Central memory CD8-positive, alpha-beta T cell (primary cell): ENCODE measurements at regions not wholly inside any gene's neighbourhood (a gene's known extent, or its start where the extent isn't known, plus 50 kb on each side); places are given as distances from the start of the nearest gene placed in this dataset.
A peak's percentile ranks its signal among the peaks of the same experiment; 100 is the strongest.

Experiments used
- ATAC-seq: fragments of 150-1000 bp; cut with Tn5 transposase; replicated peaks from 2 replicates; pipeline ENCODE4 v1.10.0; 2022; ENCODE audit warnings: mild to moderate bottlenecking, moderate FRiP score, moderate number of reproducible peaks; ENCODE audit not compliant: poor library complexity, severe bottlenecking; ENCODE audit errors: extremely low read depth
- DNase-seq, 2 donors: peaks; one replicate each; pipeline ENCODE4 v3.0.0; 2021; ENCODE audit warnings: low spot score in 2 of 2
- H3K27ac Mint-ChIP-seq: one replicate; pipeline ENCODE4 v1.8.0; 2022; ENCODE audit warnings: low read depth, mild to moderate bottlenecking, moderate library complexity, mixed read lengths
- H3K27me3 Mint-ChIP-seq: one replicate; pipeline ENCODE4 v1.8.0; 2022; ENCODE audit warnings: mixed read lengths
- H3K36me3 Mint-ChIP-seq: one replicate; pipeline ENCODE4 v1.8.0; 2022; ENCODE audit warnings: mild to moderate bottlenecking, moderate library complexity, mixed read lengths; ENCODE audit not compliant: insufficient read depth
- H3K4me1 Mint-ChIP-seq: one replicate; pipeline ENCODE4 v1.8.0; 2022; ENCODE audit warnings: mixed read lengths
- H3K4me3 Mint-ChIP-seq: one replicate; pipeline ENCODE4 v1.8.0; 2022; ENCODE audit warnings: mild to moderate bottlenecking, moderate library complexity, mixed read lengths
- H3K9me3 Mint-ChIP-seq: one replicate; pipeline ENCODE4 v1.8.0; 2022; ENCODE audit warnings: mixed read lengths

GRCh38 chr11:134647066-134647743, 235.2 kb upstream of the B3GAT1 start:
- Mint-ChIP-seq H3K27me3 (peaks cover 56% of the 10 kb centered on the region), H3K9me3 (no peaks in the 10 kb centered on the region), H3K27ac (no peak overlapping the region), H3K4me1 (no peaks in the 10 kb centered on the region), H3K36me3 (no peaks in the 10 kb centered on the region), H3K4me3 (no peak overlapping the region)
- DNase-seq (no peak), ATAC-seq (no peak)

- DNase-seq, result no peak
- Mint-ChIP-seq H3K36me3 (no peaks in the 10 kb centered on the region), H3K4me3 (no peak overlapping the region), H3K9me3 (no peaks in the 10 kb centered on the region), H3K27me3 (peaks cover 56% of the 10 kb centered on the region), H3K4me1 (no peaks in the 10 kb centered on the region), H3K27ac (no peak overlapping the region)
- ATAC-seq, result no peak
Observed at GRCh38 chr11:134646561-134646960, 234.5 kb upstream of the B3GAT1 start.

DNA sequence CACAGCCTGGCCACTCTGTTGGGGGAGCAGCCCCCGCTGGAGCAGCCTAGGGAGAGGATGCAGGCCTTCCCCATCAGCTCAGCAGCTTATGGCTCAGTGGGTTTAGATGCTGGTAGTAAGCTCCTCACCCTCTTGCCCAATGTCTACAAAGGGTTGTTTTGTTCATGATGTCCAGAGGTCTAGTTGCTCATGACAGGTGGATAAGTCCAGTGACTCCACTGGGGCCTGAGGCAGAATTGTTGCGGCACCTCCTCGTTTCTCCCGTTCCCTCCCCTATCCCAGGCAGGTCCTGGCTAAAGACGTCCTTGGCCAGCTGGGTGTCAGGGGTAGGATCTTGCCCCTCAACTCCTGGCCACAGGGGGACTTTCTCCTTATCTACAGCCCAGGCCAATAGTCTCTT, 233.5 kb upstream of the B3GAT1 start:
- Mint-ChIP-seq H3K36me3 (no peaks in the 10 kb centered on the region), H3K9me3 (no peaks in the 10 kb centered on the region), H3K27me3 (peaks cover 61% of the 10 kb centered on the region), H3K4me1 (no peaks in the 10 kb centered on the region), H3K4me3 (no peak overlapping the region), H3K27ac (no peak overlapping the region)
- DNase-seq (no peak), ATAC-seq (no peak)

DNA sequence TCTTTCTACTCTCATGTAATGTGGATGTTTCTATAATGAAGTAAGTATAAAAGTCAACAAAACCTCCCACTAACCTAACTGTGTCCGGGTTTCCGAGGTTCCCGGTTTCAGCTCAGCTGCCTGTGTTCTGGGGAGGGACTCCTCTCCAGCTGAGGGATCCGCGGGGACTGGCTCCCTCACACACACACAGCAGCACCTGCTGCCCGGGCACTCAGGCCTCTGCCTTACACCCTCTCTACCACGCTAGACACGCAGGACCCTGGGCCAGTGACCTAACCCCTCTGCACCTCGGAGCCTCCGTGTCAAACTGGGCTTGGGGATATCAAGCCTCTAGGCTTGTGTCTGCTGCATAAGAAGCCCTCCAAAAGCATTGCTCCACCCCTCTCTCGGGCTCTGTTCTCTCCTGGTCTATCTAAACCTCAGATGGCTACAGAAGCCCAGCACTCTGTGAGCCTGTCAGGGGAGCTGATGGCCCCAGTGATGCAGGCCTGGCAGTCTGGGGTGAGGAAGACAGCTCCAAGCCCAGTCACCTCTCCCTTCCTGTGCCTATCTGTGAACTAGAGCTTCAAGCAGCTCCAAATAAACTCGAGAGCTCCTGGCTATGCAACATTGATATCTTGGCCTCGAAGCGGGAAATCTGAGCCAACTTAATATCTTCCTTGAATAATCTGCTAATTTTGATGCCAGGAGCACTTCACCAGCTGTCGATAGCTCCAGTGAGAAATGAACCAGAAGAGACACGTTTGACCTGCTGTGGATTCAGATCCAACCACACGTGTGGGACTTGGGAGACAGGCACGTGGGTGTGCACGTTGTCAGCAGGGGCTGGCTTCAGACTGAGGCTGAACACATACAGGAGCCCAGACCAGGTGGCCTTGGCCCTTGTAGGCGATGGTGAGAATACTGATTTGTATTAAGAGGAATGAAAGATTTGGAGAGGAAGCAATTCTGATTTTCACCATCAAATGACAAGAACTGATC, 232.7 kb upstream of the B3GAT1 start:
- no peak for DNase-seq
- H3K4me1 Mint-ChIP-seq, result no peaks in the 10 kb centered on the region
- H3K36me3 Mint-ChIP-seq, result no peaks in the 10 kb centered on the region
- no peak overlapping the region for H3K4me3 Mint-ChIP-seq
- H3K27ac Mint-ChIP-seq, result no peak overlapping the region
- peaks cover 68% of the 10 kb centered on the region for H3K27me3 Mint-ChIP-seq
- no peaks in the 10 kb centered on the region for H3K9me3 Mint-ChIP-seq
- no peak for ATAC-seq

GRCh38 chr11:134643115-134644012, 231.3 kb upstream of the B3GAT1 start:
- Mint-ChIP-seq H3K9me3 (no peaks in the 10 kb centered on the region), H3K36me3 (no peaks in the 10 kb centered on the region), H3K27me3 (peaks cover 71% of the 10 kb centered on the region), H3K4me1 (no peaks in the 10 kb centered on the region), H3K27ac (no peak overlapping the region), H3K4me3 (no peak overlapping the region)
- DNase-seq (no peak), ATAC-seq (no peak)

GRCh38 chr11:134642206-134642605, 230.2 kb upstream of the B3GAT1 start:
- peaks cover 65% of the 10 kb centered on the region for H3K27me3 Mint-ChIP-seq
- no peak overlapping the region for H3K4me3 Mint-ChIP-seq

GRCh38 chr11:134640971-134641968, 229.2 kb upstream of the B3GAT1 start:
- no peak for ATAC-seq
- H3K36me3 Mint-ChIP-seq, result no peaks in the 10 kb centered on the region
- H3K27me3 Mint-ChIP-seq, result peaks cover 63% of the 10 kb centered on the region
- no peaks in the 10 kb centered on the region for H3K9me3 Mint-ChIP-seq
- no peak overlapping the region for H3K27ac Mint-ChIP-seq
- DNase-seq, result no peak
- H3K4me3 Mint-ChIP-seq, result no peak overlapping the region
- no peaks in the 10 kb centered on the region for H3K4me1 Mint-ChIP-seq

More at GRCh38 chr11:134642206-134642605, 230.2 kb upstream of the B3GAT1 start:
- no peak overlapping the region for H3K27ac Mint-ChIP-seq
- H3K4me1 Mint-ChIP-seq, result no peaks in the 10 kb centered on the region
- no peak for ATAC-seq
- DNase-seq, result no peak
- no peaks in the 10 kb centered on the region for H3K36me3 Mint-ChIP-seq
- no peaks in the 10 kb centered on the region for H3K9me3 Mint-ChIP-seq

DNA sequence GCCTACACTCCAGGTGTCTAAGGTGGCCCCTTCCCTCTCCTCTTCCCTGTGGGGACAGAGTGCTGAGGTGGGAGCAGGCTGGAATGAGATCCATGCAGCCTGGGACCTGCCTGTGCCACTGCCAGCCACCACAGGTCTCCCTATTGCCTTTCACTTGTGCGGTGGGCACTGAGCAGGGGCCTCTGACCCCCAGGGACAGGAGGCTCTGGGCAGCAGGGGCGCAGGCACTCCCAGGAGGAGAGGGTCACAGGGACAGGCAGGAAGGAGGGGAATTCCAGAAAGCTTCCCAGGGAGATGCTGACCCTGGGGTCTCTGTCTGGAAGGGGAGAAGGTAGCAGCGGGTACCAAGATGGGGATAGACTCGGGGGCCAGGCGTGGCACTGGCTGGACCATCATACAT, 228.5 kb upstream of the B3GAT1 start:
- H3K36me3 Mint-ChIP-seq, result no peaks in the 10 kb centered on the region
- no peaks in the 10 kb centered on the region for H3K4me1 Mint-ChIP-seq
- DNase-seq, result no peak
- no peak overlapping the region for H3K4me3 Mint-ChIP-seq
- peaks cover 71% of the 10 kb centered on the region for H3K27me3 Mint-ChIP-seq
- H3K9me3 Mint-ChIP-seq, result no peaks in the 10 kb centered on the region
- H3K27ac Mint-ChIP-seq, result no peak overlapping the region
- no peak for ATAC-seq

DNA sequence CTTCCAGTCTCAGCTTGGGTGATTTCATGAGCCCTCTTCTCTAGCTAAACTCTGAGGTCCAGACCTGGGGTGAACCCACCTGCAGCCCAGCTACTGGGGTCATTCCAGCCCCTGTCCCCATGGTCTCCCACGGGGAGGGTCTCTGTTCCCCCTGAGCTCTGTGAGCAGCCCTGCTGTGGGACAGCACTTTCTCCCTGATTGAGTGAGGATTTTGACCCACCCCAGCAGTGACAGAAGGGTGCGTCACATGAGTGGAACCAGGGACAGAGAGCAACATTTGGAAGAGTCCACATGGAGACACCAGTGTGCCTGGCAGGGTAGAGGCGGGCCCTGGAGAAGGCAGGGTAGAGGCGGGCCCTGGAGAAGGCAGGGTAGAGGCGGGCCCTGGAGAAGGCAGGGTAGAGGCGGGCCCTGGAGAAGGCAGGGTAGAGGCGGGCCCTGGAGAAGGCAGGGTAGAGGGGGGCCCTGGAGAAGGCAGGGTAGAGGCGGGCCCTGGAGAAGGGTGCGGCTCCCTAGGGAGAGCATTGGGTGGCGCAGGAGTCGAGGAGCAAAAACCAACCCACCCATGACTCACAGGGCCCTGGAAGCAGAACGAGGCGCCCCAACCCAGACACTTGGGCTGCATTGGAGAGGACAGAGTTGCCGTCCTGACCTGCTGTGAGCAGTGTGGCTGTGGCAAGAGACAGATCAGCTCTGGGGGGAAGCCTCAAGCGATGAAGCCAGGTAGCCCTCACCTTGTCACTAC, 227.7 kb upstream of the B3GAT1 start:
- Mint-ChIP-seq H3K27me3 (peaks cover 78% of the 10 kb centered on the region), H3K27ac (peak overlapping the region; percentile 44), H3K4me1 (no peaks in the 10 kb centered on the region), H3K9me3 (no peaks in the 10 kb centered on the region), H3K36me3 (no peaks in the 10 kb centered on the region), H3K4me3 (no peak overlapping the region)
- DNase-seq (no peak), ATAC-seq (no peak)

DNA sequence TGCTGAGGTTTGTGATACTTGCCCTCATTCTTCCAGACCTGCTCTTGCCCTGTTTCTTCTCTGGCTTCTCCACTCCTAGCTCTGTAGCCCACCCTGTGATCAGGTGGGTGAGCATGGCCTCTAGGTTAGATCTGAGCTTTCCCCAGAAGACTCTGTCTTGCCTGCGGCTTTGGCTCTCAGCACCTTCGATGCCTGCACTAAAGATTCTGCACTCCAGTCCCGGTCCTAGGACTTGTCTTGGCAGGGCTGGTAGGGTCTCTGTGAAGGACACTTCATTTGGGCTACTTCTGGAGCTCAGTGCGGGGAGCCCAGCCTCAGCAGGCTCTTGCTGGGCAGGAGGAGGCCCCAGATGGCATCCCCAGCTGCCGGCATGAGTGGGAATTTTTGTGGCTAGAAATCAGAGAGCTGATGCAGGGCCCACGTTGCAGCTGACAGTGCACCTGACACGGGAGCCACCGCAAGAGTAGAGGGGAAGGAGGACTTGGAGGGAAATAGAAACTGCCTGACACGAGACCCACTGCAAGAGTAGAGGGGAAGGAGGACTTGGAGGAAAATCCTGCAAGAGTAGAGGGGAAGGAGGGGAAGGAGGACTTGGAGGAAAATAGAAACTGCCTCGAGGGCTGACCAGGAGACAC, 226.9 kb upstream of the B3GAT1 start:
- Mint-ChIP-seq H3K27ac (peak overlapping the region; percentile 44), H3K9me3 (no peaks in the 10 kb centered on the region), H3K36me3 (no peaks in the 10 kb centered on the region), H3K4me3 (no peak overlapping the region), H3K27me3 (peaks cover 81% of the 10 kb centered on the region), H3K4me1 (no peaks in the 10 kb centered on the region)
- no peak for DNase-seq
- no peak for ATAC-seq
